Choroid plexus epithelial cell (primary cell): ENCODE measurements at regions not wholly inside any gene's neighbourhood (a gene's known extent, or its start where the extent isn't known, plus 50 kb on each side); places are given as distances from the start of the nearest gene placed in this dataset.

Experiments used
- DNase-seq: peaks from one replicate; pipeline ENCODE4 v3.0.0-alpha.2; 2010; ENCODE audit warnings: low read depth
- H3K4me3 ChIP-seq: 2 replicates; pipeline ENCODE4 v1.5.1; 2011; ENCODE audit warnings: low read depth, mild to moderate bottlenecking, control low read depth, low read length, moderate library complexity
- CTCF ChIP-seq: conservative IDR thresholded peaks from 2 replicates; pipeline ENCODE4 v1.5.1; 2011; ENCODE audit warnings: low read depth, mild to moderate bottlenecking, control low read depth, inconsistent platforms, low read length, moderate library complexity

- no peak for TF ChIP-seq CTCF
- no peak for DNase-seq
- no peak overlapping the region for H3K4me3 ChIP-seq
These were observed 927.4 kb downstream of the EFNB2 start for GRCh38 chr13:105608104-105608503.

- DNase-seq: no peak
- no peak for TF ChIP-seq CTCF
- no peak overlapping the region for H3K4me3 ChIP-seq
These were observed 928.0 kb downstream of the EFNB2 start for GRCh38 chr13:105607426-105607825.

- TF ChIP-seq CTCF: no peak
- no peak for DNase-seq
- H3K4me3 ChIP-seq: no peak overlapping the region
These were observed 928.4 kb downstream of the EFNB2 start for GRCh38 chr13:105607016-105607415.

- no peak for TF ChIP-seq CTCF
- no peak overlapping the region for H3K4me3 ChIP-seq
- DNase-seq: no peak
These were observed 932.3 kb downstream of the EFNB2 start for GRCh38 chr13:105602956-105603670.

- DNase-seq: no peak
- H3K4me3 ChIP-seq: no peak overlapping the region
- no peak for TF ChIP-seq CTCF
These were observed 935.9 kb downstream of the EFNB2 start for GRCh38 chr13:105599477-105600037.

GRCh38 chr13:105598529-105598928 lies 936.9 kb downstream of the EFNB2 start:
- TF ChIP-seq CTCF: no peak
- no peak overlapping the region for H3K4me3 ChIP-seq
- DNase-seq: peak; percentile 68

- no peak for DNase-seq
- H3K4me3 ChIP-seq: no peak overlapping the region
- TF ChIP-seq CTCF: no peak
These were observed 937.9 kb downstream of the EFNB2 start for GRCh38 chr13:105597573-105597972.
